Calu3 (cell line): ENCODE measurements at regions not wholly inside any gene's neighbourhood (a gene's known extent, or its start where the extent isn't known, plus 50 kb on each side); places are given as distances from the start of the nearest gene placed in this dataset.

Source experiments
- BruUV-seq: library from RNA; stranded (reverse); fragments of 400-500 nt; replicated peaks from 2 replicates; lab custom pipeline; 2021; lab: Mats Ljungman, UMichigan
- CTCF ChIA-PET: fragments of 300-600 bp; sonication (Branson Sonifier 250); formaldehyde crosslinking; loops from one replicate; lab custom pipeline; 2022; ENCODE audit warnings: antibody characterized with exemption; lab: Charles Lee
- DNase-seq: peaks from one replicate; pipeline ENCODE4 v3.0.0; 2022
- H3K27ac Mint-ChIP-seq: one replicate; pipeline ENCODE4 v1.8.0; 2022; ENCODE audit warnings: mixed read lengths; ENCODE audit not compliant: unreplicated experiment
- H3K27me3 Mint-ChIP-seq: one replicate; pipeline ENCODE4 v1.8.0; 2022; ENCODE audit warnings: mixed read lengths; ENCODE audit not compliant: unreplicated experiment
- H3K36me3 Mint-ChIP-seq: one replicate; pipeline ENCODE4 v1.8.0; 2022; ENCODE audit warnings: mild to moderate bottlenecking, moderate library complexity, mixed read lengths; ENCODE audit not compliant: insufficient read depth, unreplicated experiment
- H3K4me1 Mint-ChIP-seq: one replicate; pipeline ENCODE4 v1.8.0; 2022; ENCODE audit warnings: mild to moderate bottlenecking, low read depth, mixed read lengths; ENCODE audit not compliant: unreplicated experiment
- H3K4me3 Mint-ChIP-seq: one replicate; pipeline ENCODE4 v1.8.0; 2022; ENCODE audit warnings: mild to moderate bottlenecking, low read depth, moderate library complexity, mixed read lengths; ENCODE audit not compliant: unreplicated experiment
- H3K9me3 Mint-ChIP-seq: one replicate; pipeline ENCODE4 v1.8.0; 2022; ENCODE audit warnings: low read depth, mixed read lengths; ENCODE audit not compliant: unreplicated experiment
- CTCF ChIP-seq: fragments of 200-600 bp; IDR thresholded peaks from one replicate; pipeline ENCODE4 v1.8.0; 2022; ENCODE audit warnings: antibody characterized with exemption; ENCODE audit not compliant: unreplicated experiment
- intact Hi-C: fragments of 100-400 bp; cut with micrococcal nuclease; formaldehyde crosslinking; loops from one replicate; pipeline ENCODE4 v1.10.0; 2022; ENCODE audit not compliant: unreplicated experiment

- CTCF ChIA-PET = no interaction called here
- no peaks in the 10 kb centered on the region for H3K36me3 Mint-ChIP-seq
- H3K27me3 Mint-ChIP-seq = no peaks in the 10 kb centered on the region
- intact Hi-C loops = no loop called here
- no peak overlapping the region for H3K4me3 Mint-ChIP-seq
- no TSS peak for BruUV-seq
- no peak for TF ChIP-seq CTCF
- no peaks in the 10 kb centered on the region for H3K4me1 Mint-ChIP-seq
- peaks cover 16% of the 10 kb centered on the region for H3K9me3 Mint-ChIP-seq
- no peak for DNase-seq
- no peak overlapping the region for H3K27ac Mint-ChIP-seq
Measured at GRCh38 chr1:208743361-208743760, 499.2 kb upstream of the PLXNA2 start.

GRCh38 chr1:208747979-208748378 is 503.8 kb upstream of the PLXNA2 start:
- intact Hi-C loops = no loop called here
- CTCF ChIA-PET = no interaction called here
- Mint-ChIP-seq H3K4me1 (no peaks in the 10 kb centered on the region), H3K4me3 (no peak overlapping the region), H3K9me3 (peaks cover 14% of the 10 kb centered on the region), H3K27me3 (no peaks in the 10 kb centered on the region), H3K36me3 (no peaks in the 10 kb centered on the region), H3K27ac (no peak overlapping the region)
- no TSS peak for BruUV-seq
- TF ChIP-seq CTCF = no peak
- DNase-seq = no peak

- CTCF ChIA-PET = no interaction called here
- no peak for TF ChIP-seq CTCF
- Mint-ChIP-seq H3K4me3 (no peak overlapping the region), H3K27me3 (no peaks in the 10 kb centered on the region), H3K4me1 (no peaks in the 10 kb centered on the region), H3K9me3 (peaks cover 17% of the 10 kb centered on the region), H3K36me3 (no peaks in the 10 kb centered on the region), H3K27ac (no peak overlapping the region)
- BruUV-seq = no TSS peak
- intact Hi-C loops = no loop called here
- no peak for DNase-seq
Measured at GRCh38 chr1:208748387-208749165, 504.4 kb upstream of the PLXNA2 start.

GRCh38 chr1:208756339-208756981 is 512.3 kb upstream of the PLXNA2 start:
- intact Hi-C loops = no loop called here
- Mint-ChIP-seq H3K4me1 (no peaks in the 10 kb centered on the region), H3K9me3 (peaks cover 19% of the 10 kb centered on the region), H3K27ac (no peak overlapping the region), H3K36me3 (no peaks in the 10 kb centered on the region), H3K4me3 (no peak overlapping the region), H3K27me3 (no peaks in the 10 kb centered on the region)
- no peak for TF ChIP-seq CTCF
- DNase-seq = no peak
- CTCF ChIA-PET = no interaction called here
- no TSS peak for BruUV-seq
